Activated CD4-positive, alpha-beta memory T cell treated with anti-CD3 and anti-CD28 coated beads for 36 hours (primary cell): ENCODE measurements at regions not wholly inside any gene's neighbourhood (a gene's known extent, or its start where the extent isn't known, plus 50 kb on each side); places are given as distances from the start of the nearest gene placed in this dataset.

Experiments used
- CTCF ChIA-PET: fragments of 350-600 bp; sonication (Branson Sonifier 250); formaldehyde crosslinking; loops from one replicate; lab custom pipeline; 2021; ENCODE audit warnings: antibody characterized with exemption, inconsistent platforms; lab: Charles Lee
- POLR2A ChIA-PET: fragments of 350-600 bp; sonication (Branson Sonifier 250); formaldehyde crosslinking; loops from one replicate; lab custom pipeline; 2021; ENCODE audit warnings: antibody characterized with exemption; lab: Charles Lee
- DNase-seq: peaks from one replicate; pipeline ENCODE4 v3.0.0-alpha.2; 2020
- H3K27ac Mint-ChIP-seq: one replicate; pipeline ENCODE4 v1.8.0; 2021; ENCODE audit warnings: mixed read lengths
- H3K27me3 Mint-ChIP-seq: one replicate; pipeline ENCODE4 v1.8.0; 2021; ENCODE audit warnings: mixed read lengths
- H3K36me3 Mint-ChIP-seq: one replicate; pipeline ENCODE4 v1.8.0; 2021; ENCODE audit warnings: mixed read lengths
- H3K4me1 Mint-ChIP-seq: one replicate; pipeline ENCODE4 v1.8.0; 2021; ENCODE audit warnings: low read depth, mixed read lengths
- H3K4me3 Mint-ChIP-seq: one replicate; pipeline ENCODE4 v1.8.0; 2021; ENCODE audit warnings: mild to moderate bottlenecking, mixed read lengths
- H3K9me3 Mint-ChIP-seq: one replicate; pipeline ENCODE4 v1.8.0; 2021; ENCODE audit warnings: mixed read lengths
- intact Hi-C: fragments of 100-400 bp; cut with micrococcal nuclease; formaldehyde crosslinking; loops from one replicate; pipeline ENCODE4 v1.15.1; 2023

DNA sequence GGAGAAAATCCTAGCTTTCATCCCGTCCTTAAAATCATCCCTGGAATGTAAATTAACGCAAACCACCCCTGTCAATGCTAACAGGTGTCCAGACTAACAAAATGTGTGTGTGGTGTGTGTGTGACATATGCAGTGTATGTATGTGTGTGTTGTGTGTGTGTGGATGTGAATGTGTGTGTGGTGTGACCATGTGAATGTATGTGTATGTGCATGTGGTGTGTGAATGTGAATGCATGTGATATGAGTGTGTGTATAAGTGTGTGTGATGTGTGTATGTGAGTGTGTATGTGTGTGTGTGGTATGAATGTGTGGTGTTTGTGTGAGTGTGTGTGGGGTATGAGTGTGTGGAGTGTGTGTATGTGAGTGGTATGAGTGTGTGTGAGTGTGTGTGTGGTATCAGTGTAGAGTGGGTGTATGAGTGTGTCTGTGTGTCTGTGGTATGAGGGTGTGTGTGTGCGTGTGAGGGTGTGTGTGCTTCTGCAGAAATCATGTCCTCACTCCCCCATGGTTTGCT is 190.8 kb downstream of the TEX29 start:
- ChIA-PET CTCF (no interaction called here), POLR2A (no interaction called here)
- H3K36me3 Mint-ChIP-seq: no peaks in the 10 kb centered on the region
- peaks cover 6% of the 10 kb centered on the region for H3K27me3 Mint-ChIP-seq
- H3K4me1 Mint-ChIP-seq: no peaks in the 10 kb centered on the region
- intact Hi-C loops: no loop called here
- DNase-seq: no peak
- H3K9me3 Mint-ChIP-seq: no peaks in the 10 kb centered on the region
- H3K4me3 Mint-ChIP-seq: no peak overlapping the region
- no peak overlapping the region for H3K27ac Mint-ChIP-seq

GRCh38 chr13:111511805-111512504 is 191.5 kb downstream of the TEX29 start:
- CTCF ChIA-PET: no interaction called here

GRCh38 chr13:111512707-111513106 is 192.3 kb downstream of the TEX29 start:
- H3K27ac Mint-ChIP-seq: no peak overlapping the region
- H3K4me3 Mint-ChIP-seq: no peak overlapping the region
- DNase-seq: no peak
- no peaks in the 10 kb centered on the region for H3K36me3 Mint-ChIP-seq
- ChIA-PET CTCF (no interaction called here), POLR2A (no interaction called here)
- no peaks in the 10 kb centered on the region for H3K9me3 Mint-ChIP-seq
- peaks cover 5% of the 10 kb centered on the region for H3K27me3 Mint-ChIP-seq
- intact Hi-C loops: no loop called here
- no peaks in the 10 kb centered on the region for H3K4me1 Mint-ChIP-seq

More at GRCh38 chr13:111511805-111512504, 191.5 kb downstream of the TEX29 start:
- Mint-ChIP-seq H3K27me3 (peaks cover 5% of the 10 kb centered on the region), H3K27ac (no peak overlapping the region), H3K4me3 (no peak overlapping the region), H3K4me1 (no peaks in the 10 kb centered on the region), H3K9me3 (no peaks in the 10 kb centered on the region), H3K36me3 (no peaks in the 10 kb centered on the region)
- no peak for DNase-seq
- intact Hi-C loops: no loop called here
- POLR2A ChIA-PET: no interaction called here

GRCh38 chr13:111513766-111514609 is 193.5 kb downstream of the TEX29 start:
- ChIA-PET CTCF (no interaction called here), POLR2A (no interaction called here)
- no peak overlapping the region for H3K27ac Mint-ChIP-seq
- intact Hi-C loops: no loop called here
- no peak overlapping the region for H3K4me3 Mint-ChIP-seq
- no peaks in the 10 kb centered on the region for H3K9me3 Mint-ChIP-seq
- no peaks in the 10 kb centered on the region for H3K4me1 Mint-ChIP-seq
- peaks cover 3% of the 10 kb centered on the region for H3K27me3 Mint-ChIP-seq
- no peaks in the 10 kb centered on the region for H3K36me3 Mint-ChIP-seq
- no peak for DNase-seq

GRCh38 chr13:111514610-111515306 is 194.3 kb downstream of the TEX29 start:
- H3K36me3 Mint-ChIP-seq: no peaks in the 10 kb centered on the region
- POLR2A ChIA-PET: no interaction called here
- no peaks in the 10 kb centered on the region for H3K9me3 Mint-ChIP-seq
- H3K27ac Mint-ChIP-seq: no peak overlapping the region
- intact Hi-C loops: no loop called here
- H3K4me1 Mint-ChIP-seq: no peaks in the 10 kb centered on the region
- no peak overlapping the region for H3K4me3 Mint-ChIP-seq
- no peak for DNase-seq
- CTCF ChIA-PET: no interaction called here
- peaks cover 3% of the 10 kb centered on the region for H3K27me3 Mint-ChIP-seq

GRCh38 chr13:111515307-111515617 is 194.8 kb downstream of the TEX29 start:
- ChIA-PET POLR2A (no interaction called here), CTCF (no interaction called here)
- intact Hi-C loops: no loop called here

DNA sequence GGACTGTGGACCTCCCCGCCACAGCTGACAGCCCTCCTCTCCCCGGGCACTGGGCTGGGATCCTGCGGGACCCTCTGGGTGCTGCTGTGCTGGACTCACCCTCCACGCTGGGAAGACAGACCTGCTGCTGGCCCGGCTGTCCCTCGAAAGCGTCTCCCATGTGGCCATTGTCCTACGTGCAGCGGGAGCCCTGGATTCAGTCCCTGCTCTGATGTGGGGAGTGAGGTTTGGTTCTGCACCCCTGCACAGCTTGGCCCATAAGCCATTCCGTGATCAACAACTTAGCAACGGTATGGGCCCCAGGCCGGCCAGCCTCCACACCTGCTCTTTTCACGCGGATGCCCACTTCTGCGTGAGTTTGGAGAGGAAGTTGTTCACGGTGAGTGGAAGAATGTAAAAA is 195.2 kb downstream of the TEX29 start:
- Mint-ChIP-seq H3K4me3 (no peak overlapping the region), H3K4me1 (no peaks in the 10 kb centered on the region), H3K27ac (no peak overlapping the region), H3K9me3 (no peaks in the 10 kb centered on the region), H3K36me3 (no peaks in the 10 kb centered on the region), H3K27me3 (peaks cover 3% of the 10 kb centered on the region)
- intact Hi-C loops: no loop called here
- ChIA-PET CTCF (no interaction called here), POLR2A (no interaction called here)
- no peak for DNase-seq

More at GRCh38 chr13:111515307-111515617, 194.8 kb downstream of the TEX29 start:
- DNase-seq: no peak
- H3K4me3 Mint-ChIP-seq: no peak overlapping the region
- H3K4me1 Mint-ChIP-seq: no peaks in the 10 kb centered on the region
- H3K9me3 Mint-ChIP-seq: no peaks in the 10 kb centered on the region
- H3K27ac Mint-ChIP-seq: no peak overlapping the region
- no peaks in the 10 kb centered on the region for H3K36me3 Mint-ChIP-seq
- peaks cover 3% of the 10 kb centered on the region for H3K27me3 Mint-ChIP-seq

GRCh38 chr13:111516712-111517640 is 196.5 kb downstream of the TEX29 start:
- peaks cover 8% of the 10 kb centered on the region for H3K27me3 Mint-ChIP-seq
- ChIA-PET POLR2A (no interaction called here), CTCF (no interaction called here)
- intact Hi-C loops: no loop called here
- no peak overlapping the region for H3K27ac Mint-ChIP-seq
- H3K4me1 Mint-ChIP-seq: no peaks in the 10 kb centered on the region
- H3K4me3 Mint-ChIP-seq: no peak overlapping the region
- H3K36me3 Mint-ChIP-seq: no peaks in the 10 kb centered on the region
- DNase-seq: no peak
- no peaks in the 10 kb centered on the region for H3K9me3 Mint-ChIP-seq

GRCh38 chr13:111517641-111518010 is 197.2 kb downstream of the TEX29 start:
- no peak overlapping the region for H3K4me3 Mint-ChIP-seq
- no peaks in the 10 kb centered on the region for H3K36me3 Mint-ChIP-seq
- ChIA-PET CTCF (no interaction called here), POLR2A (no interaction called here)
- H3K4me1 Mint-ChIP-seq: no peaks in the 10 kb centered on the region
- intact Hi-C loops: no loop called here
- H3K27me3 Mint-ChIP-seq: peaks cover 10% of the 10 kb centered on the region
- no peak for DNase-seq
- H3K9me3 Mint-ChIP-seq: no peaks in the 10 kb centered on the region
- no peak overlapping the region for H3K27ac Mint-ChIP-seq

- Mint-ChIP-seq H3K27ac (no peak overlapping the region), H3K9me3 (no peaks in the 10 kb centered on the region), H3K27me3 (peaks cover 10% of the 10 kb centered on the region), H3K4me1 (no peaks in the 10 kb centered on the region), H3K36me3 (no peaks in the 10 kb centered on the region), H3K4me3 (no peak overlapping the region)
- ChIA-PET CTCF (no interaction called here), POLR2A (no interaction called here)
- DNase-seq: no peak
- intact Hi-C loops: no loop called here
Observed at GRCh38 chr13:111518161-111518792, 197.8 kb downstream of the TEX29 start.

DNA sequence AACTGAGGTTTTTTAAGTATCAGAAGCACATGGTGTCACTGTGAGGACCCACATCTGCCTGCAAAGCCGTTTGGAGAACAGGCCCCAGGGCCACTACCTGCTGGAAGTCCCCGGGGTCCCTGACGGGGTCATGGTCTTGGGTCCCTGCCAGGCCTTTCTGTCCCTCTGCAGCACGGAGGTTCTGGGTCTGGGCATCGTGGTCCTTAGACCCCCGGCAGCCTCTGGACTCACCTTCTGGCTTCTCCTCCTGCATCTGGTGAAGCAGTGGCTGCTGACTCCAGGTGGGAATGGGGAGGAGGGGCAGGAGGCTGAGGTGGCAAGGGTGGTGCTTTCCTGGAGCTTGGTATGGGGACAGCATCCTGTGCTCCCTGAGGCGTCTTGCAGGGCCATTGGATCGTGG is 198.6 kb downstream of the TEX29 start:
- CTCF ChIA-PET: no interaction called here
- Mint-ChIP-seq H3K4me3 (no peak overlapping the region), H3K27me3 (peaks cover 10% of the 10 kb centered on the region), H3K9me3 (no peaks in the 10 kb centered on the region), H3K4me1 (no peaks in the 10 kb centered on the region), H3K36me3 (no peaks in the 10 kb centered on the region), H3K27ac (no peak overlapping the region)
- intact Hi-C loops: no loop called here
- POLR2A ChIA-PET: no interaction called here
- DNase-seq: no peak
